Endothelial cell of umbilical vein (primary cell): ENCODE measurements at regions not wholly inside any gene's neighbourhood (a gene's known extent, or its start where the extent isn't known, plus 50 kb on each side); places are given as distances from the start of the nearest gene placed in this dataset.

Experiments used
- BruUV-seq: library from RNA; stranded (reverse); fragments of 400-500 nt; replicated peaks from 2 replicates; lab custom pipeline; 2021; lab: Mats Ljungman, UMichigan
- CTCF ChIA-PET: fragments of 300-600, 350-600 bp; sonication (Branson Sonifier 250); formaldehyde crosslinking; loops from one replicate; lab custom pipeline; 2021; ENCODE audit warnings: antibody characterized with exemption, inconsistent platforms; lab: Charles Lee
- POLR2A ChIA-PET: fragments of 300-600, 350-600 bp; sonication (Branson Sonifier 250); formaldehyde crosslinking; loops from one replicate; lab custom pipeline; 2021; ENCODE audit warnings: antibody characterized with exemption, inconsistent platforms; lab: Charles Lee
- DNase-seq: peaks from one replicate; pipeline ENCODE4 v3.0.0-alpha.2; 2011; ENCODE audit warnings: low read depth, low spot score
- FAIRE-seq: peaks from 2 replicates; lab custom pipeline; 2011; peaks lifted over from hg19 to GRCh38; lab: Jason Lieb, UNC
- H2AFZ ChIP-seq: 2 replicates; pipeline ENCODE4 v1.6.0; 2012; ENCODE audit warnings: low read depth, low read length, control low read depth, inconsistent platforms
- H3K27ac ChIP-seq: 2 replicates; pipeline ENCODE4 v1.5.1; 2011; ENCODE audit warnings: low read depth, mild to moderate bottlenecking, control low read depth, low read length, moderate library complexity; ENCODE audit not compliant: insufficient read depth
- H3K27me3 ChIP-seq, 2 experiments: 2 replicates each; pipeline versions ENCODE4 v1.6.0 to v1.6.1; 2011; ENCODE audit warnings: low read length in 2 of 2, mixed read lengths in 1 of 2; ENCODE audit not compliant: control insufficient read depth in 2 of 2, insufficient read depth in 2 of 2
- H3K36me3 ChIP-seq, 2 experiments: 2 replicates in 1 of 2; 3 replicates in 1 of 2; pipeline ENCODE4 v1.5.1; 2011; ENCODE audit warnings: low read length in 2 of 2, mild to moderate bottlenecking in 1 of 2, moderate library complexity in 1 of 2; ENCODE audit not compliant: control insufficient read depth in 2 of 2, insufficient read depth in 2 of 2; ENCODE audit errors: extremely low read depth in 1 of 2
- H3K4me1 ChIP-seq: 3 replicates; pipeline ENCODE4 v1.5.1; 2011; ENCODE audit warnings: mild to moderate bottlenecking, low read length; ENCODE audit not compliant: control insufficient read depth, insufficient read depth; ENCODE audit errors: extremely low read depth
- H3K4me2 ChIP-seq: 2 replicates; pipeline ENCODE4 v1.6.1; 2011; ENCODE audit warnings: low read length, control low read depth, mixed read lengths; ENCODE audit not compliant: insufficient read depth
- H3K4me3 ChIP-seq, 3 experiments: fragments of 200-600 bp in 1 of 3; sonication (generic), shearing (Covaris generic) in 1 of 3; replicated peaks in 1 of 3; 2 replicates each; pipeline ENCODE4 v1.5.1; 2011 to 2016; ENCODE audit warnings: control low read depth in 3 of 3, low read length in 3 of 3, mild to moderate bottlenecking in 2 of 3, inconsistent platforms in 1 of 3, low read depth in 1 of 3, moderate library complexity in 1 of 3; ENCODE audit not compliant: insufficient read depth in 1 of 3
- H3K79me2 ChIP-seq: 2 replicates; pipeline ENCODE4 v1.6.0; 2012; ENCODE audit warnings: low read length, inconsistent platforms; ENCODE audit not compliant: control insufficient read depth, insufficient read depth
- H3K9ac ChIP-seq: replicated peaks from 2 replicates; pipeline ENCODE3; 2011; ENCODE audit warnings: low read length, control low read depth; ENCODE audit not compliant: insufficient read depth; ENCODE audit errors: extremely low read depth
- H3K9me1 ChIP-seq: replicated peaks from 3 replicates; pipeline ENCODE4 v1.6.0; 2011; ENCODE audit warnings: mild to moderate bottlenecking, low read length; ENCODE audit not compliant: control insufficient read depth, insufficient read depth; ENCODE audit errors: extremely low read depth
- H3K9me3 ChIP-seq: replicated peaks from 2 replicates; pipeline ENCODE4 v1.5.1; 2012; ENCODE audit warnings: low read length, inconsistent platforms; ENCODE audit not compliant: control insufficient read depth, insufficient read depth
- H4K20me1 ChIP-seq: replicated peaks from 2 replicates; pipeline ENCODE3; 2011; ENCODE audit warnings: mild to moderate bottlenecking, low read length; ENCODE audit not compliant: control insufficient read depth, insufficient read depth; ENCODE audit errors: extremely low read depth
- CTCF ChIP-seq, 2 donors: IDR thresholded peaks; 1 replicate in 1 of 2; 2 replicates in 1 of 2; pipeline ENCODE4 v1.5.1; 2011; ENCODE audit warnings: low read length in 2 of 2, mild to moderate bottlenecking in 2 of 2, moderate library complexity in 2 of 2, control low read depth in 1 of 2, inconsistent platforms in 1 of 2, low read depth in 1 of 2; ENCODE audit not compliant: insufficient read depth in 1 of 2; ENCODE audit errors: extremely low read depth in 1 of 2
- EZH2 ChIP-seq: IDR thresholded peaks from 2 replicates; pipeline ENCODE4 v1.6.1; 2012; ENCODE audit warnings: borderline replicate concordance, low read depth, mild to moderate bottlenecking, moderate library complexity, low read length, inconsistent platforms; ENCODE audit not compliant: severe bottlenecking
- FOS ChIP-seq: IDR thresholded peaks from 2 replicates; pipeline ENCODE4 v1.6.1; 2011; ENCODE audit warnings: mild to moderate bottlenecking, low read length, moderate library complexity, borderline replicate concordance; ENCODE audit not compliant: insufficient read depth
- GATA2 ChIP-seq: IDR thresholded peaks from 2 replicates; pipeline ENCODE4 v1.7.0; 2011; ENCODE audit warnings: low read depth, mild to moderate bottlenecking, moderate library complexity, mixed read lengths, low read length; ENCODE audit not compliant: insufficient read length, insufficient read depth
- JUN ChIP-seq: IDR thresholded peaks from 2 replicates; pipeline ENCODE4 v1.6.1; 2011; ENCODE audit warnings: borderline replicate concordance, low read depth; ENCODE audit not compliant: insufficient read length, insufficient read depth
- MAX ChIP-seq: IDR thresholded peaks from 2 replicates; pipeline ENCODE4 v1.6.1; 2011; ENCODE audit not compliant: insufficient read depth, insufficient read length
- MYC ChIP-seq: IDR thresholded peaks from one replicate; pipeline ENCODE4 v1.6.1; 2011; ENCODE audit warnings: mild to moderate bottlenecking, low read depth, low read length
- POLR2A ChIP-seq: IDR thresholded peaks from 2 replicates; pipeline ENCODE4 v1.6.1; 2012; ENCODE audit warnings: low read depth, mild to moderate bottlenecking, control low read depth, low read length
- POLR2AphosphoS5 ChIP-seq: IDR thresholded peaks from 2 replicates; pipeline ENCODE4 v1.6.1; 2012; ENCODE audit warnings: low read depth, mild to moderate bottlenecking, control low read depth, low read length, moderate library complexity; ENCODE audit not compliant: insufficient read depth
- dilution Hi-C: fragments of 300-500 bp; cut with MboI; formaldehyde crosslinking; loops from one replicate; pipeline ENCODE4 v1.15.0; 2019; ENCODE audit warnings: low sequenced_read_pairs; ENCODE audit not compliant: extremely low pct_ligation_motif_present
- intact Hi-C: fragments of 100-400 bp; cut with micrococcal nuclease; formaldehyde crosslinking; loops from one replicate; pipeline ENCODE4 v1.10.0; 2022

GRCh38 chr6:144335914-144336313, 50.8 kb downstream of the UTRN start:
- H3K4me2 ChIP-seq: no peak overlapping the region
- no TSS peak for BruUV-seq
- dilution Hi-C loops: no loop called here
- H2AFZ ChIP-seq: no peak overlapping the region
- peaks cover 40% of the 10 kb centered on the region for H3K79me2 ChIP-seq
- no peaks in the 10 kb centered on the region for H3K9me3 ChIP-seq
- H3K27me3 ChIP-seq: no peaks in the 10 kb centered on the region
- DNase-seq (no peak), FAIRE-seq (no peak)
- POLR2A ChIA-PET: no interaction called here
- TF ChIP-seq EZH2 (no peak), CTCF (IDR thresholded peaks at IDR 0.05; ENCODE audit: extremely low read depth in 1 of 2, insufficient read depth in 1 of 2, low read depth in 1 of 2, low read length in 2 of 2) (no peak), JUN (no peak), MAX (no peak), GATA2 (no peak), MYC (no peak), FOS (no peak), POLR2AphosphoS5 (no peak), POLR2A (no peak)
- H3K9me1 ChIP-seq: no peaks in the 10 kb centered on the region
- intact Hi-C loops: no loop called here
- no peak overlapping the region for H3K27ac ChIP-seq
- H4K20me1 ChIP-seq: peaks cover 2% of the 10 kb centered on the region
- H3K4me1 ChIP-seq: peaks cover 7% of the 10 kb centered on the region
- H3K9ac ChIP-seq: no peak overlapping the region
- H3K36me3 ChIP-seq: no peaks in the 10 kb centered on the region
- CTCF ChIA-PET: interaction anchor here (1.1 kb wide), 1 partner anchor 52 kb away, joined by 3 read pairs; no protein-coding TSS in a partner anchor
- no peak overlapping the region for H3K4me3 ChIP-seq
